GM18858 (cell line): ENCODE measurements at regions not wholly inside any gene's neighbourhood (a gene's known extent, or its start where the extent isn't known, plus 50 kb on each side); places are given as distances from the start of the nearest gene placed in this dataset.
"Not testable (repeated sequence)": the region's sequence is repeated elsewhere in the genome, so short reads cannot be mapped to it uniquely, and the experiment has no call there.

Experiments
- ATAC-seq: cut with Tn5 transposase; IDR thresholded peaks from one replicate; pipeline ENCODE4 v1.9.1; 2021; ENCODE audit not compliant: unreplicated experiment

DNA sequence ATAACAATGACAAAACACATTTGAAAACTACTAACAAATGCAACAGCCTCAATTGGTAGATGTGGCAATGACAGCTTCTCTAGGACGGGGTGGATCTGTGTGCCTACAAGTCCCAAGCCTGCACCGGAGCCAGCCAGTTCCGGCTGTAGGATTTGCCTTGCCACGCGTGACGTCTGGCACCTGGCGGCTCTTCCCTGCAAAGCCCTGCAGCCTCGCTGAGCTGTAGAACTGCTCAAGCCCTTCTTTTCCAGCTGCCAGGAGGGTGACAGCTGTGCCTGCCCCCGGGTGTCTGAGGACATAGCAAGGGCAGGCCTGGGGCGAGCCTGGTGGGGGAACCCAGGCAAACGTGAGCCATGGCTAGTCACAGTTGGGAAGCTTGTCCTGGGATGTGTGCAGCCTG is 4388.0 kb upstream of the TPTE start:
- ATAC-seq: not testable (repeated sequence)

GRCh38 chr21:6133852-6134630 is 4387.3 kb upstream of the TPTE start:
- ATAC-seq: not testable (repeated sequence)

DNA sequence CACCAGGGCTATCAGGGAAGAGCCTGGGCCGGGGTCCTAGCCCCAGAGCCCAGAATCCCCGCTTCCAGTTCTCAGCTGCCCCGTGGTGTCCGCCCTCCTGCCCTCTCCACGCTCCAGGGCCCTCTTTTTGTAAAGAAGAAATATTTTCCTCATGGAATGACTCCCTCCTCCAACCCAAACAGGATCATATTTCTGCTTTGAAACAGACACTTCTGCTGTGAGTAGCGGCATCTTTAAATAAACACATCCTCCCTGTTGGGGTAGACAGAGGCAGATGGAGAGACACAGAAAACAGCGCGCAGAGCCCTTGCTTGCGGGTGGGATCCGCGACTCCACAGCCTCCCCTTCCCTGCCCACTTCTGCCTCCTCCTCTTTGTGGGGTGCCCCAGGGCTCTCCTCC is 4384.7 kb upstream of the TPTE start:
- not testable (repeated sequence) for ATAC-seq

DNA sequence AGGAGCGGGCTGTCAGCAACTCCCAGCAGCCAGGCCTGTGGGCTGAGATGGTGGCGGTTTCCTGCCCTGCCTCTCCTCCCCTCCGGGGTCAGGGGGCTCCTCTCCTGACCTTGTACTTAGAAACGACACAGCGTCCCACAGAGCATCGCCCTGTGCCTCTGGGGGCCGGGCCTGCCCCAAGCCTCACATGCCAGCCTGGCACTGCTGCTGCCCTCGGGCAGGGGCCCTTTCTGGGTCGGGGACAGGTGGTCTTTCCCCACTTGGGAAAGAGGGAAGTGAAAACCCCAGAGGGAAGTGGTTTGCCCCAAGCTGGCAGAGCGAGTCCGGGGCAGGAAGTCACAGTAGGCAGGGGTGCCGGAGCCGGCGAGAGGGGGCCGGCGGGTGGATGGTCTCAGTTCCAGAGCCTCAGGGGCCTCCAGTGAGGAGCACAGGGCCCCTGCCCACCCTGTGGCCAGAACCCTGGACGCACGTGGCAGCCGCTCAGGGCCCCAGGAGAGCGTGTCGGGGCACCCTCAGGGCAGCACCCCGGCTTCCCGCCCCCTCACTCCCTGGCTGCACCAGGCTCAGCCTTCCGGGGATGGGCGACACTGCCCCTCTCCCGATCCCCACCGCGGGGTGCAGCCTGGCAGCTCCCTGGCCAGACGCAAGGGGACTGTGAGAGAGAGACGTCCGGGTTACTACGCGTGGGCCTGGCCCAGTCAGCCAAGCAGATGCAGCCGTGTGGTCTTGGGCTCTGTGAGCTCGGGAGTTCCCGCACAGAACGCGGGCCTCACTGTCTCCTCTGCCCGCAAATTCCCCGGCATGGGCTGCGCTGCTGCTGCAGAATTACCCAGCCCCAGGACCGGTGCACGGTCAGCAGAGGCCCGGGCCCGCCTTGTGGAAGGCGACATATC is 4382.9 kb upstream of the TPTE start:
- not testable (repeated sequence) for ATAC-seq

DNA sequence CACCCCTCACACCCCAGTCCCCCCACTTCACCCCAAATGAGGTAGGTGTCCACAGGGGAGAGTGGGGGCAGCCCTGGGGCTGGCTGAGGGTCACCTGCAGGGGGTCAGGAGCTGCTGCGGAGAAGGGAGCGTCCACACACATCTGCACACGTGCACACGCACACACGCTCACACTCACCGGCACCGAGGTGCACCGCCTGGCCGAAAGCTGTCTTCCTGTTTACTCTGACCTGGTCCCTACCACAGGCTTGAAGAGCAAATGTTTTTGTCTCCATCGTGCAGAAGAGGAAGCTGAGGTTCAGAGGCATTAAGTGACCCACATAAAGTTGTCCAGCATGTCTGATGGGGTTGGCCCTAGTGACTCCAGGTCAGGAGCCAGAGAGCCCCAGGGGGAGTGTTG is 4382.1 kb upstream of the TPTE start:
- ATAC-seq: not testable (repeated sequence)

GRCh38 chr21:6139862-6140261 is 4381.5 kb upstream of the TPTE start:
- not testable (repeated sequence) for ATAC-seq

DNA sequence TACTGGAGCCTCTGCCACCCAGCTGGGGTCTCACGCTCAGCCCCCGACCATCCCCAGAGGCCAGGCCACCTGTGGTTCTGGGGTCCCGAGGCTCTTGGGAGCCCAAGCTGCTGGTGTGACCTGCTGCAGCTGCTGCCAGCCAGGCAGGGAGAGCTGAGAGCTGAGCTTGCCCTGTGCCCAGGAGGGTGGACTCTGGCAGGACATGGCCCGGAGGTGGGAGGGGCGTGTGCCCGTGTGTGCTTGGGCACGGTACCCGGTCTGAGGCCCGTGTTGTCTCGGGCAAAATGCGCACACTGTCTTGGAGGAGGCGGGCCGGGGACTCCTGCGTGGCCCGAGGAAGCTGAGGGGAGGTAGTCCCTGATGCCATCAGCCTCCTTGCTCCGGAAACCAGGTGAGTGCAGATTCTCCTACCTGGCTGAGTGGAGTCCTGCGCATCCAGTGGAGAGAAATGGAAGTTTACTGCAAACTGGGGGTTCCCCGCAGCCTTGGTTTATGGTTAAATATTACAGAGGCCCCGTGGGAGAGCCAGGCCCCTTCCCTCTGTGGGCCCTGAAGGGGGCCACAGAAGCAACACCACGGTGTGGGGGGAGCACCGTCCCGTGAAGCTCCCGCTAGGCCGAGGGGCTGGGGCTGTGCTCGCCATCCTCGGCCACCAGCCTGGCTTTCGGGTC is 4380.8 kb upstream of the TPTE start:
- ATAC-seq: not testable (repeated sequence)

GRCh38 chr21:6141138-6141474 is 4380.3 kb upstream of the TPTE start:
- ATAC-seq: not testable (repeated sequence)

- not testable (repeated sequence) for ATAC-seq
These were observed 4368.2 kb upstream of the TPTE start for GRCh38 chr21:6153154-6153553.

DNA sequence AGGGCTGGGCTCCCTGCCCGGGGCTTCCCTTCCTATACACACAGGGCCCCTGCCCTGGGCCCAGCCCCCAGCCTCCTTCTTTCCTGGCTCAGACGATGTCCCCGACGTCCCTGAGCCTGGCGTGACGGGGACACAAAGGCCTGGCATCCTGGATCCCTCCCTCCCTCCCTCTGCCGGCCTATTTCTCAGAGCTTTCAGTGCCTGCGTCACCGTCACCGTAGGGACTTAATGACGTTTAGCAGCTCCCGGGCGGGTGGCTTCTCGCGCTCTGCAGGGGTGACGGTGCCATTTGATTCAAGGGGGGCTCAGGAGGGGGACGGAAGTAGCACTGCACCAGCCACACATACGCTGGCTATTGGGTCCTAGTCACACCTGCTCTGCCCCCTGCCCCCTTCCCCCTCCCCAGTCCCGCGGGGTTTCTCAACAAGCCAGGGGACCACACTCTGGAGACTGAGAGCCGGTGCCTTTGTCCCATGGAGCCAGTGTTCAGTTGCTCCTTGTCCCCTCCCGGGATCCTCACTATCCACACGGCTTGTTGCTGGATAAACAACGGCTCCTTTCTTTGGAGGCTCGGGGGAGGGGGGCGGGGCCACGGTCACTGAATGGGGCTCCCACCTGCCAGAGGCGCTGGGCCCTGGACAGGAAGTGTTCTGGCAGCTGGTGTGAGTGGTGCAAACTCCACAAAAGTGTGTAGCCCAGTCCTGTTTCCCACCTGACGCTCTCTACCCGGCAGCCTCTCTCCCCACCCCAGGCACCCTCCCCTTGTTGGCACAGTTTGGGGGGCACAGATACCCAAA is 4366.7 kb upstream of the TPTE start:
- ATAC-seq: not testable (repeated sequence)

GRCh38 chr21:6156712-6157389 is 4364.5 kb upstream of the TPTE start:
- ATAC-seq: not testable (repeated sequence)

DNA sequence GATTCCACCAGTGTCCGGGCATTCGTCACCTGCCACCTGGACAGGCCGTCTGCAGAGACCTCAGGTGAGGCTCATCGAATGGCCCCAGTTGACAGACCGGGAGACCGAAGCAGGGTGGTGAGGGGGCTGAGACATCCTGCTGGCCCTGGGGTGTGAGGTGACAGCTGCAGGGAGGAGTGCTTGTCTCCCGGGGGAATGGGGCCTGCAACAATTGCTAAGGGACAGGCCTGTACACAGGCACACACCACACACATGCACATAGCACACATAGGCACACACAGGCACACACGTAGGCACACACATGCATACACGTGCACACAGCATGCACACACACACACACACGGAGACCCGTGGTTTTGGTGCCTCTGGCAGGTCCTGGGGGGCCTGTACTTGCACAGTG is 4363.9 kb upstream of the TPTE start:
- not testable (repeated sequence) for ATAC-seq

DNA sequence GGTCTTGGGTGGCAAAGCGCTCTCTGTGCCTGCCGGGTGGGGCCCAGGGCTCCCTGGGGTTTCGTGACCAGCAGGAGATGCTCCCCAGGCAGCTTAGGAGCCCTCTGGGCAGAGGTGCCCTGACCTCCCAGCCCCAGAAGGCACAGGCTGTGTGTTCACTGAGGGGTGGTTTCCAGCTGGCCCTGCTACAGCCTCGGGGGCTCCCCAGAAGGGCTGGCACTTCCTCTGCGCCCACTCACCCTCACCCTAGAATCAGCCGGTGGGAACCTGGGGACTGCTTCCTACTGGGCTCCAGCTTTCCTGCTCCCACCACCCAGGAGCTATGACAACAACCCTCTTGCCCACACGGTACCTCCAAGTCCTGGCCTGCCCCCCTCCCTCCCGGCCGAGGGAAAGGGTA is 4363.2 kb upstream of the TPTE start:
- ATAC-seq: not testable (repeated sequence)
